ENCODE measurements at regions not wholly inside any gene's neighbourhood (a gene's known extent, or its start where the extent isn't known, plus 50 kb on each side); places are given as distances from the start of the nearest gene placed in this dataset.

DNA sequence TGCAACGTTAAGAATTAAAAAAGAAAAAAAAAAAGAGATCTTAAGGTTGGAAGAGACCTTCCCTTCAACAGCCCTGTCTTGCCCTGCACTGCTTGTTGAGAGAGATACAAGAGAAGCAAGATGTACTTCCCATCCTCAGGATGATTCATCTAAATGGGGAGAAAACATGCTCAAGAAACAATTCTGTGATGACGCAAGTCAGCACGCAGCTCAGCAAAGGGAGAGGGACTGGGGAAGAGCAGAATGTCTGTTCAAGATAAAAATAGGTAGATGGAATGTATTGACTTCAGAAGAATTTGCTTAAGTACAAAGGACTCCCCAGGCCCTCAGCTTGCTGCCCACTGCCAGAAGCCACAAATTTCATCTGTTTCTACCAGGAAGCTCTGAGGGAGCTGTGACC, 198.2 kb upstream of the SPRED2 start:
- no peak overlapping the region for H4K12ac ChIP-seq (ENCODE audit: low read depth, low read length)
- H3K79me2 ChIP-seq (ENCODE audit: control insufficient read depth, insufficient read depth, low read length, poor library complexity), result no peaks in the 10 kb centered on the region
- no peak overlapping the region for H3K9ac ChIP-seq (ENCODE audit: low read length)
- H2BK12ac ChIP-seq (ENCODE audit: low read length), result no peak overlapping the region
- no peak overlapping the region for H2AFZ ChIP-seq (ENCODE audit: insufficient read depth, low read length, poor library complexity)
- no CpG with 5 or more reads among the region's 3 CpGs for WGBS (ENCODE audit: extremely low coverage, insufficient coverage, insufficient read length)
- no peaks in the 10 kb centered on the region for H3K27me3 ChIP-seq (ENCODE audit: insufficient read depth, low read length)
- peak overlapping the region; percentile 84 for H3K27ac ChIP-seq (ENCODE audit: low read depth, low read length)
- no peak overlapping the region for H3K4me2 ChIP-seq (ENCODE audit: low read length)
- H3K4me1 ChIP-seq (ENCODE audit: control insufficient read depth in 1 of 2, insufficient read depth in 2 of 2, low read length in 2 of 2), result peaks cover 4 to 10% of the 10 kb centered on the region in 2 experiments
- H3K18ac ChIP-seq (ENCODE audit: low read length), result no peak overlapping the region
- H3K9me3 ChIP-seq (ENCODE audit: insufficient read depth, low read depth, low read length), result no peaks in the 10 kb centered on the region
- H4K8ac ChIP-seq (ENCODE audit: low read depth, low read length), result no peak overlapping the region
- no peak overlapping the region for H3K4me3 ChIP-seq (ENCODE audit: low read depth, low read length)
- H2BK5ac ChIP-seq (ENCODE audit: low read depth, low read length, poor library complexity), result no peak overlapping the region
- H3K4ac ChIP-seq (ENCODE audit: low read depth, low read length), result no peak overlapping the region
- H2AK5ac ChIP-seq (ENCODE audit: low read length), result no peak overlapping the region
- no peak overlapping the region for H3K23ac ChIP-seq (ENCODE audit: low read length)
- peaks cover 6% of the 10 kb centered on the region for H3K79me1 ChIP-seq (ENCODE audit: low read length)
- H4K91ac ChIP-seq (ENCODE audit: low read depth, low read length), result no peak overlapping the region
- H2BK120ac ChIP-seq (ENCODE audit: insufficient read depth, low read length, poor library complexity), result no peak overlapping the region
- no peaks in the 10 kb centered on the region for H3K36me3 ChIP-seq (ENCODE audit: control insufficient read depth in 1 of 2, insufficient read depth in 2 of 2, low read length in 2 of 2)
- no peak overlapping the region for H3K14ac ChIP-seq (ENCODE audit: low read length)
- peak; percentile 85 to 93 for DNase-seq

DNA sequence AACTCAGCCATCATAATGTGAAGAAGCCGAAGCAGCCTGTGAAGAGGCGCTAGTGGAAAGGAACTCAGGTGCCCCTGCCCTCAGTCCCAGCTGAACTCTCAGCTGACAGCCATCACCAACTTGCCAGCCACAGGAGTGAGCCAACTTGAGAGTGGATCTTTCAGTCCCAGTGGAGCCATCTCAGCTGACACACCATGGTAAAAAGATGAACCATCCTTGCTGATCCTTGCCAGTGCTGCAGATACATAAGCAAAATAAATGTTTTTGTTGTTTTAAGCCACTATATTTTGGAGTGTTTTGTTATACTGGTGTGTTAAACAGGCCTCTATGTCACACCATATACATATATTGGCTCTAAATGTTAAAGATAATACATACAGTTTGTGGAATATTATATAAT, 195.8 kb upstream of the SPRED2 start:
- Histone ChIP-seq H2AK5ac (ENCODE audit: low read length) (no peak overlapping the region), H3K27me3 (ENCODE audit: insufficient read depth, low read length) (no peaks in the 10 kb centered on the region), H3K79me2 (ENCODE audit: control insufficient read depth, insufficient read depth, low read length, poor library complexity) (no peaks in the 10 kb centered on the region), H3K4me1 (ENCODE audit: control insufficient read depth in 1 of 2, insufficient read depth in 2 of 2, low read length in 2 of 2) (peaks cover 4 to 10% of the 10 kb centered on the region in 2 experiments), H3K9ac (ENCODE audit: low read length) (no peak overlapping the region), H3K9me3 (ENCODE audit: insufficient read depth, low read depth, low read length) (peaks cover 3% of the 10 kb centered on the region), H2BK5ac (ENCODE audit: low read depth, low read length, poor library complexity) (no peak overlapping the region), H4K91ac (ENCODE audit: low read depth, low read length) (no peak overlapping the region), H3K27ac (ENCODE audit: low read depth, low read length) (no peak overlapping the region), H3K23ac (ENCODE audit: low read length) (no peak overlapping the region), H3K36me3 (ENCODE audit: control insufficient read depth in 1 of 2, insufficient read depth in 2 of 2, low read length in 2 of 2) (no peaks in the 10 kb centered on the region), H3K4me3 (ENCODE audit: low read depth, low read length) (no peak overlapping the region), H3K79me1 (ENCODE audit: low read length) (peaks cover 6% of the 10 kb centered on the region), H3K4me2 (ENCODE audit: low read length) (no peak overlapping the region), H2BK12ac (ENCODE audit: low read length) (no peak overlapping the region), H3K4ac (ENCODE audit: low read depth, low read length) (no peak overlapping the region), H3K18ac (ENCODE audit: low read length) (no peak overlapping the region), H4K12ac (ENCODE audit: low read depth, low read length) (no peak overlapping the region), H3K14ac (ENCODE audit: low read length) (no peak overlapping the region), H2BK120ac (ENCODE audit: insufficient read depth, low read length, poor library complexity) (no peak overlapping the region), H4K8ac (ENCODE audit: low read depth, low read length) (no peak overlapping the region), H2AFZ (ENCODE audit: insufficient read depth, low read length, poor library complexity) (no peak overlapping the region)
- DNase-seq, result no peak
- no CpG with 5 or more reads among the region's 2 CpGs for WGBS (ENCODE audit: extremely low coverage, insufficient coverage, insufficient read length)

DNA sequence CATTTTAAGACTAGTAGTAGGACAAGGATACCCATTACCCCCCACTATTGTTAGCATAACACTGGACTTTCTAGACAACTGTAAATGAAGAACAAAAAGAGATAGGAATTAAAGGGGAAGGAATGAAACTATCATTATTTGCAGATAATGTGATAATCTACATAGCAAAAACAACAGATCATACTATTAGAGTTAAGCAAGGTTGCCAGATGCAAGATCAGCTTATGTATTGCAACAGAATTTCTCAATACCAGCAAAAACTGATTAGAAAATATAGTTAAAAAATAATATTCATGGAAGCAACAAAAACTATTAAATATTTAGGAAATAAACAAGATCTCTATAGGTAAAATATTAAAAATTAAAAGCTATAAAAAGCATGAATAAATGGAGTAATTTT, 194.4 kb upstream of the SPRED2 start:
- no peak overlapping the region for H2BK12ac ChIP-seq (ENCODE audit: low read length)
- no peak overlapping the region for H4K8ac ChIP-seq (ENCODE audit: low read depth, low read length)
- H3K27ac ChIP-seq (ENCODE audit: low read depth, low read length), result no peak overlapping the region
- H4K91ac ChIP-seq (ENCODE audit: low read depth, low read length), result no peak overlapping the region
- H3K79me2 ChIP-seq (ENCODE audit: control insufficient read depth, insufficient read depth, low read length, poor library complexity), result no peaks in the 10 kb centered on the region
- H3K79me1 ChIP-seq (ENCODE audit: low read length), result peaks cover 6% of the 10 kb centered on the region
- DNase-seq, result peak in 1 of 2 donors; percentile 52
- no peak overlapping the region for H3K23ac ChIP-seq (ENCODE audit: low read length)
- no peak overlapping the region for H3K9ac ChIP-seq (ENCODE audit: low read length)
- H3K36me3 ChIP-seq (ENCODE audit: control insufficient read depth in 1 of 2, insufficient read depth in 2 of 2, low read length in 2 of 2), result no peaks in the 10 kb centered on the region
- no peak overlapping the region for H3K18ac ChIP-seq (ENCODE audit: low read length)
- H2BK120ac ChIP-seq (ENCODE audit: insufficient read depth, low read length, poor library complexity), result no peak overlapping the region
- H3K4me3 ChIP-seq (ENCODE audit: low read depth, low read length), result no peak overlapping the region
- no peak overlapping the region for H3K14ac ChIP-seq (ENCODE audit: low read length)
- H4K12ac ChIP-seq (ENCODE audit: low read depth, low read length), result no peak overlapping the region
- H3K4ac ChIP-seq (ENCODE audit: low read depth, low read length), result no peak overlapping the region
- H2AK5ac ChIP-seq (ENCODE audit: low read length), result no peak overlapping the region
- H2BK5ac ChIP-seq (ENCODE audit: low read depth, low read length, poor library complexity), result no peak overlapping the region
- H3K27me3 ChIP-seq (ENCODE audit: insufficient read depth, low read length), result no peaks in the 10 kb centered on the region
- H3K4me1 ChIP-seq (ENCODE audit: control insufficient read depth in 1 of 2, insufficient read depth in 2 of 2, low read length in 2 of 2), result peaks cover 4 to 10% of the 10 kb centered on the region in 2 experiments
- no peak overlapping the region for H2AFZ ChIP-seq (ENCODE audit: insufficient read depth, low read length, poor library complexity)
- no peak overlapping the region for H3K4me2 ChIP-seq (ENCODE audit: low read length)
- H3K9me3 ChIP-seq (ENCODE audit: insufficient read depth, low read depth, low read length), result peaks cover 3% of the 10 kb centered on the region

DNA sequence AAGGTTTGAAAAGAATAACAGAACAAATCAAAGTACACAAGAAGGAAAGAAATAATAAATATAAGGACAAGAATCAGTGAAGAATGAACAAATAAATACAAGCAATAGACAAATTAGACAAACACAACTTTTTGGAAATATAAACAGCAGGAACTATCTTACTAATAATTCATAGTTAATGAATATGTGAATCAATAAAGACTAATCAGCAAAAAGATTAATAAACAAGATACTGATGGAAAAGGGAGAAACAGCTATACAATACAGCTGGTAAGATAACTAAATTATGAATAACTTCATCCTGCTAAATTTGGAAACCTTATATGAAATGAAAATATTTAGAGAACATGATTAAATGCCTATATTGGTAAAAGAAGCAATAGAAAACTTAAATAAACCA, 193.6 kb upstream of the SPRED2 start:
- no peak for DNase-seq
- Histone ChIP-seq H3K4me3 (ENCODE audit: low read depth, low read length) (no peak overlapping the region), H3K14ac (ENCODE audit: low read length) (no peak overlapping the region), H3K9ac (ENCODE audit: low read length) (no peak overlapping the region), H3K79me2 (ENCODE audit: control insufficient read depth, insufficient read depth, low read length, poor library complexity) (no peaks in the 10 kb centered on the region), H3K36me3 (ENCODE audit: control insufficient read depth in 1 of 2, insufficient read depth in 2 of 2, low read length in 2 of 2) (no peaks in the 10 kb centered on the region), H3K4ac (ENCODE audit: low read depth, low read length) (no peak overlapping the region), H2BK12ac (ENCODE audit: low read length) (no peak overlapping the region), H4K91ac (ENCODE audit: low read depth, low read length) (no peak overlapping the region), H3K23ac (ENCODE audit: low read length) (no peak overlapping the region), H3K27me3 (ENCODE audit: insufficient read depth, low read length) (no peaks in the 10 kb centered on the region), H3K4me1 (ENCODE audit: control insufficient read depth in 1 of 2, insufficient read depth in 2 of 2, low read length in 2 of 2) (peaks cover 2 to 6% of the 10 kb centered on the region in 2 experiments), H2BK5ac (ENCODE audit: low read depth, low read length, poor library complexity) (no peak overlapping the region), H3K9me3 (ENCODE audit: insufficient read depth, low read depth, low read length) (peaks cover 3% of the 10 kb centered on the region), H3K18ac (ENCODE audit: low read length) (no peak overlapping the region), H3K4me2 (ENCODE audit: low read length) (no peak overlapping the region), H2BK120ac (ENCODE audit: insufficient read depth, low read length, poor library complexity) (no peak overlapping the region), H4K8ac (ENCODE audit: low read depth, low read length) (no peak overlapping the region), H4K12ac (ENCODE audit: low read depth, low read length) (no peak overlapping the region), H2AK5ac (ENCODE audit: low read length) (no peak overlapping the region), H3K79me1 (ENCODE audit: low read length) (peaks cover 2% of the 10 kb centered on the region), H2AFZ (ENCODE audit: insufficient read depth, low read length, poor library complexity) (no peak overlapping the region), H3K27ac (ENCODE audit: low read depth, low read length) (no peak overlapping the region)
